DND-41 (cell line): ENCODE measurements at regions not wholly inside any gene's neighbourhood (a gene's known extent, or its start where the extent isn't known, plus 50 kb on each side); places are given as distances from the start of the nearest gene placed in this dataset.

ENCODE experiments used
- CTCF ChIP-seq: IDR thresholded peaks from 2 replicates; pipeline ENCODE4 v1.5.1; 2012; ENCODE audit warnings: borderline replicate concordance, low read length, moderate library complexity, mild to moderate bottlenecking; ENCODE audit not compliant: poor library complexity, severe bottlenecking; ENCODE audit errors: extremely low read depth
- EZH2 ChIP-seq: IDR thresholded peaks from 3 replicates; pipeline ENCODE4 v1.6.1; 2012; ENCODE audit warnings: borderline replicate concordance, low read depth, mild to moderate bottlenecking, moderate library complexity, low read length, inconsistent platforms; ENCODE audit not compliant: severe bottlenecking

- TF ChIP-seq CTCF = no peak
- TF ChIP-seq EZH2 = no peak
Observed at GRCh38 chr7:27300421-27300820, 57.8 kb downstream of the EVX1 start.
